ENCODE measurements at regions not wholly inside any gene's neighbourhood (a gene's known extent, or its start where the extent isn't known, plus 50 kb on each side); places are given as distances from the start of the nearest gene placed in this dataset.

DNA sequence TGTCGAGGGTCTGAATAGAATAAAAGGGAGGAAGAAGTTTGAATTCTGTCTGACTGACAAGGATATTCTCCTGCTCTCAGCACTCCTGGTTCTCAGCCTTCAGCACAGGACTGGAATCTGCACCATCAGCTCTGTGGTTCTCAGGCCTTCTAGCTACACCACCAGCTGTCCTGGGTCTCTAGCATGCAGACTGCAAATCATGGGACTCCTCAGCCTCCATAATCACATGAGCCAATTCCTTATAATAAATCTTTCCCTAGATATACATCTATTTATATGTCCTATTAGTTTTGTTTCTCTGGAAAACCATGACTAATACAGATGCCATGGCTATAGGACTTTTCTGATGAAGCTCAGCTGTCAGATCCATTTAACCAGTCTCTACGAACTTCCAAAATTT is 132.8 kb upstream of the ECI2 start:
- TF ChIP-seq, protein P1, sequence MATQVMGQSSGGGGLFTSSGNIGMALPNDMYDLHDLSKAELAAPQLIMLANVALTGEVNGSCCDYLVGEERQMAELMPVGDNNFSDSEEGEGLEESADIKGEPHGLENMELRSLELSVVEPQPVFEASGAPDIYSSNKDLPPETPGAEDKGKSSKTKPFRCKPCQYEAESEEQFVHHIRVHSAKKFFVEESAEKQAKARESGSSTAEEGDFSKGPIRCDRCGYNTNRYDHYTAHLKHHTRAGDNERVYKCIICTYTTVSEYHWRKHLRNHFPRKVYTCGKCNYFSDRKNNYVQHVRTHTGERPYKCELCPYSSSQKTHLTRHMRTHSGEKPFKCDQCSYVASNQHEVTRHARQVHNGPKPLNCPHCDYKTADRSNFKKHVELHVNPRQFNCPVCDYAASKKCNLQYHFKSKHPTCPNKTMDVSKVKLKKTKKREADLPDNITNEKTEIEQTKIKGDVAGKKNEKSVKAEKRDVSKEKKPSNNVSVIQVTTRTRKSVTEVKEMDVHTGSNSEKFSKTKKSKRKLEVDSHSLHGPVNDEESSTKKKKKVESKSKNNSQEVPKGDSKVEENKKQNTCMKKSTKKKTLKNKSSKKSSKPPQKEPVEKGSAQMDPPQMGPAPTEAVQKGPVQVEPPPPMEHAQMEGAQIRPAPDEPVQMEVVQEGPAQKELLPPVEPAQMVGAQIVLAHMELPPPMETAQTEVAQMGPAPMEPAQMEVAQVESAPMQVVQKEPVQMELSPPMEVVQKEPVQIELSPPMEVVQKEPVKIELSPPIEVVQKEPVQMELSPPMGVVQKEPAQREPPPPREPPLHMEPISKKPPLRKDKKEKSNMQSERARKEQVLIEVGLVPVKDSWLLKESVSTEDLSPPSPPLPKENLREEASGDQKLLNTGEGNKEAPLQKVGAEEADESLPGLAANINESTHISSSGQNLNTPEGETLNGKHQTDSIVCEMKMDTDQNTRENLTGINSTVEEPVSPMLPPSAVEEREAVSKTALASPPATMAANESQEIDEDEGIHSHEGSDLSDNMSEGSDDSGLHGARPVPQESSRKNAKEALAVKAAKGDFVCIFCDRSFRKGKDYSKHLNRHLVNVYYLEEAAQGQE (IDR thresholded peaks at IDR 0.05; ENCODE audit: insufficient read depth in 1 of 2, low read depth in 2 of 2, low read length in 2 of 2) = no peak
- no peak for TF ChIP-seq TAF1 (IDR thresholded peaks at IDR 0.05; ENCODE audit: borderline replicate concordance, insufficient read depth, low read length)

Measured in PFSK-1 (cell line).